GM21390 (cell line): ENCODE measurements at regions not wholly inside any gene's neighbourhood (a gene's known extent, or its start where the extent isn't known, plus 50 kb on each side); places are given as distances from the start of the nearest gene placed in this dataset.
"Not testable (repeated sequence)": the region's sequence is repeated elsewhere in the genome, so short reads cannot be mapped to it uniquely, and the experiment has no call there.

Source experiments
- ATAC-seq: cut with Tn5 transposase; IDR thresholded peaks from one replicate; pipeline ENCODE4 v1.9.1; 2021; ENCODE audit not compliant: unreplicated experiment

GRCh38 chr11:121872356-121872755, 243.7 kb downstream of the BLID start:
- no peak for ATAC-seq

- ATAC-seq = no peak
Observed at GRCh38 chr11:121870206-121871045, 245.6 kb downstream of the BLID start.

- ATAC-seq = no peak
Observed at GRCh38 chr11:121869478-121869877, 246.5 kb downstream of the BLID start.

DNA sequence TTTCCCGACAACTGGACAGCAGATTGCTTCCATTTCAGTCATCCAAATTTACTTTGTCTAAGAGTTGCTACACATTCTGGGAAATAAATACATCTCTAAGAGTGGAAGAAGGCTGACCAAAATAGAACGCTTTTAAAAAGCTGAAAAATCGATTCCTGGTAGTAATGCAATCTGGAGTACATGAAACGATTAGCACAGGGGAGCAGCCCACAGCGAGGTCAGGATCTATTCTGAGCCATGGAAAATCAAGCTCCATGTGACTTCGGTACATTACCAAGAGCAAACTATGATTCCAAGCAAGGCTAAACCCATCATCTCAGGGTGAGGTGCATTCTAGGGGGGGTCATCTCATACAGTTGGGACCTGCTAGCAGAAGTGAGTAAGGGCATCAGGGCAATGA, 249.3 kb downstream of the BLID start:
- ATAC-seq = no peak

DNA sequence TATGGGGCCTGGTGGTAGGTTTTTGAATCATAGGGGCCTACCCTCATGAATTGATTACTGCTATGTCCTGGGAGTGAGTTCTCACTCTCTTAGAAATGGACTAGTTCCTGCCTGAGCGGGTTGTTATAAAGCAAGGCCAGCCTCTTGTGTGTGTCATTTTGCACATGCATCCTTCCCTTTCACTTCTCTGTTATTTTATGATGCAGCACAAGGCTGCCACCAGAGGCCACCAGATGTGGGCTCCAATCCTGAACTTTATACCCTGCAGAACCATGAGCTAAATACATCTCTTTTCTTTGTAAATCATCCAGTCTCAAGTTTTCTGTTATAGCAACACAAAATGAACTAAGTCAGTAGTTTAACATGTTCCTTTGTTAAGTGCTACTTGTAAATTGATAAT, 251.4 kb downstream of the BLID start:
- no peak for ATAC-seq

DNA sequence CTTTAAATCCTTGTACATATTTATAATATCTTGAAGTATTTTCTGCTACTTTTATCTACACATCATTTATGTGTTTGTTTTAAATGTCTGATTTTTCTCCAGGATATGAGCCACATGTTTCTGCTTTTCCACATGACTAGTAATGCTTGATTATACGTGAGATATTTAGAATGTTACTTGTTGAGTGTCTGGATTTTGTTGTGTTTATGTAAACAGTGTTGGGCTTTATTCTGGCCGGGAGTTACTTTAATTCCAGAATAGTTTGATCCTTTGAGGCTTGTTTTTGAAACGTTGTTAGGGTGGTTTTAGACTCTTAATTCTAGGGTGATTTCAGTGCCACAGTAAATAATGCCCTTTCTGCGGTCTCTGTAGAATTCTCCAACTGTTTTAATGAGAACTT, 252.9 kb downstream of the BLID start:
- no peak for ATAC-seq

- ATAC-seq = not testable (repeated sequence)
Observed at GRCh38 chr11:121855138-121855537, 260.9 kb downstream of the BLID start.

DNA sequence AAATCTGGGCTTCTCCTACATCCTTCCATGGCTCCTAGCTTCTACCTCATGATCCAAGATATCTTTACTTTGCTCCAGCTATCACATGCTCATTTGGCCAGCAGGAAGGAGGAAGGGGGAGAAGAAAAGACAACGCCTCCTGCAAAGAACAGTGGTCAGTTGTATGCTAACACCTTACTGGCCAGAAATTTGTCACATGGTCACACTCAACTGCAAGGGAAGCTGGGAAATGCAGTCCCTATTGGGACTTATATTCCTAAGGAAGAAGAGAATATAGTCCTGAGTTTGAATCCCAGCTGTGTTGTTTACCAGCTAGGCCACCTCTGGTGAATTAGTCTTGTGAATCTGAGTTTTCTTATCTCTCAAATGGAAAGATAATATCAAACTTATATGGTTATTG, 272.0 kb downstream of the BLID start:
- ATAC-seq = no peak

GRCh38 chr11:121842192-121842585, 273.8 kb downstream of the BLID start:
- ATAC-seq = no peak

GRCh38 chr11:121841487-121842191, 274.4 kb downstream of the BLID start:
- ATAC-seq = no peak

DNA sequence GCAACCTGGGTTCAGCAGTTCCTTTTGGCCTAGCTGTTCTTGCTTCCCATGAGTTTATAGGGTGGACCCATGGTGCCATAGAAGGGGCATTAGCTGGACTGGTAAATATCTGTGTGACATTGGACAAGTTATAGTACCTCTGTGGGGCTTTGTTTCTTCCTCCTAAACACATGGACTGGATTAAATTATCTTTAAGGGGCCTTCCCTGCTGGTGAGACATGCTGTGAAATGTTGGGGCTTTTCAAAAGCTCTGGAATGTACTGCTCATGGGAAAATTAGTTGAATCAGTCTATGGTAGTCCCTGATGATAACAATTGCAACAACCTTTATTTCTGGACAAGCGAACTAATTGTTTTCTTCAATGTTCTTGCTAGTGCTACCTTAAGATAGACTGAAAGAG, 276.2 kb downstream of the BLID start:
- ATAC-seq = no peak

DNA sequence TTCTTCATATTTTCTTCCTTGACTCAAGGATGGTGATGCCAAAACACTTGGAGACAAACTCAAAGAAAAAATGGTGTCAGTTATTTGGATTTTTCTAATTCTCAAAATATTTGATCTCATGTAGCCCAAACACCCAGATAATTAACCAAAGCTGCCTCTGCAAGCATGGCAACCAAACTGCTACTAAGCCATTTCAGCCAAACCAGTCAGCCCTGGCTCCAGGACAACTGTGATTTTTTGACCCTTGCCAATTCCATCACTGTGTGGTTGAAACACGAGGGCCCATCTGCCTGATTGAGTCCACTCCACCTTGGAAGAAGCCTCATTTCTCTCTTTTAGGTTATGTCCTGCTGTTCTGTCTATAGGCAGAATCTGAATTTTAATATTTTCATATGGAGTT, 277.4 kb downstream of the BLID start:
- no peak for ATAC-seq

DNA sequence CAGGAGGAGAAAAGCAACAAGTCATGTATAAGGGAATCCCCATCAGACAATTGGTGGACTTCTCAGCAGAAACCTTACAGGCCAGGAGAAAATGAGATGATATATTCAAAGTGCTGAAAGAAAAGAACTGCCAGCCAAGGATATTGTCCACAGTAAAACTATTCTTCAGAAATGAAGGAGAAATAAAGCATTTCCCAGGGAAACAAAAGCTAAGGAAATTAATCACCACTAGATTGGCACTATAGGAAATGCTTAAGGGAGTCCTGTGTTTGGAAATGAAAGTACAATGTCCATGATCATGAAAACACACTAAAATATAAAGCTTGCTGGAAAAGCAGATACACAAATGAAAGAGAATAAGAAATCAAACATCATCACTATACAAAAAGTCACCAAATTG, 282.0 kb downstream of the BLID start:
- ATAC-seq = no peak

DNA sequence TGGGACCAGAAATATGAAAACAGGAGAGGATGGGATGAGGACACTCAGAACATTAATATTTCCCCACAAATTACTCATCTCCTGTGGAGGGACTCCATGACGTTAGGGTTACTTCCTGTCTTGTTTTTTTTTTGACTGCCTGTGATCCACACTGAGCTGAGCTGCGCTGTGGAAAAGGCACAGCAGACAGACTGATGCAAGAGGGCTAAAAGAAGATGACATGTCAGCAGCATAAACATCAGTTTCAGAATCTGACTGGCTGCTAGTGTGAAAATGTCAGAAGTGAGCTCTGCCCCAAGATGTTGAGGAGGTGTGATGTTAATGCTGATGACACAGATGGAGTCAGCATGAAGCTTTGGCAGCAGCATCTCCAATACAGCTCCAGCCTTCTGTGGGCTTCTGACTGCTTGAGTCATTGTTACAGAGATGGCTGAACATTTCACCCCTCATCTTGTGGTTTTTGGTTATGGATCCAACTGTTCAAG, 286.8 kb downstream of the BLID start:
- no peak for ATAC-seq

GRCh38 chr11:121814962-121815361, 301.1 kb downstream of the BLID start:
- ATAC-seq = no peak

DNA sequence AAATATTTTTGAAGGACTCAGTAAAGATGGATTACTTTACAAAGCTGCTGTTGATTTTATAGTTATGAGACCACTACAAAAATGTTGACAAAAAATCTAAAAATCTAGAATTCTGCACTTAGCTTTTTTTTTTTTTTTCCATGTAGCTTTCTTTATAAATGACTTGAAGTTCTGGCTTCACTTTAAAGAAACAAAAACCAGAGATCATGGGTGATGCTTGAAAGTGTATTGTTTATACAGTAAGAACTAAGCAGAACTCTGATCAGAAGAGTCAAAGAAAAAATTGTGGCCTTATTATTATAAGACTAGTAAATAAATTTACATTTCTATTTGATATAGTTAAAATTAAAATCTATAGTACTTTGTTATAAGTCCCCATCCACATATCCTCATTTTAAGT, 301.7 kb downstream of the BLID start:
- no peak for ATAC-seq

DNA sequence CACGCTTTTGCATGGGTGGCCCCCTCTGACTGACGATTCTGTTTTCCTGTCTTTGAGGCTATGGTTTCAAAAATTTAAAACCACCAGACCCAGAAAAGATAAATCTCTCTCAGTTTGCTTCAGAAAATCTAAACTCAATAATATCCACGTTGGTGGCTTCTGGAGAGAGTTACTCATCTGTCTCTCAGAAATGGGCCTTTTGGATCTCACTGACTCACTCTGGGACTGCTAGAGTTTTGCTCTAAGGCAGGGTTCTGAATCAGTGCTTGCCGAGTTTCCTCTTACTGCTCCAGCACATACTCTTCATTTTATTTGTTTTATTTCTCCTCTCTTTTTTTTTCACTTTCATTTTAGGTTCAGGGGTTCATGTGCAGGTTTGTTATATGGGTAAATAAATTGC, 305.7 kb downstream of the BLID start:
- no peak for ATAC-seq

DNA sequence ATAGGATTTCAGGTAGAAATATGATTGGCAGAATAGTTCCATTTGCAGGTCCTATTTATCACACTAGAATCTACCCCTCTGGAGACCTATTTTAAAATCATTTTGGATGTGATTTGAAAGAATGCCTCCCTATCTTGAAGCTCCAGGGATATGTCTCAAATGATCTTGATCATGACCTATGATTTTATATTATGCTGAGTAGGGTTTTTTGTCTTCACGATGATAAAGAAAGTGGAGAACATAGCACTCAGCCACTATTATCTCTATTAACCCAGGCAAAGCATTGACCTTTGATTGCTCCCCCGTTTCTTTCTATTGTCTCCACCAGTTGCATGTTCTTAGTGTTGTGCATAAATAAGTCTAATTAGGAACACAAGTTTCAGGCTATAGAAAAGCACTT, 307.9 kb downstream of the BLID start:
- ATAC-seq = no peak

- ATAC-seq = no peak
Observed at GRCh38 chr11:121807051-121807450, 309.0 kb downstream of the BLID start.

GRCh38 chr11:121802542-121802941, 313.5 kb downstream of the BLID start:
- ATAC-seq = no peak

DNA sequence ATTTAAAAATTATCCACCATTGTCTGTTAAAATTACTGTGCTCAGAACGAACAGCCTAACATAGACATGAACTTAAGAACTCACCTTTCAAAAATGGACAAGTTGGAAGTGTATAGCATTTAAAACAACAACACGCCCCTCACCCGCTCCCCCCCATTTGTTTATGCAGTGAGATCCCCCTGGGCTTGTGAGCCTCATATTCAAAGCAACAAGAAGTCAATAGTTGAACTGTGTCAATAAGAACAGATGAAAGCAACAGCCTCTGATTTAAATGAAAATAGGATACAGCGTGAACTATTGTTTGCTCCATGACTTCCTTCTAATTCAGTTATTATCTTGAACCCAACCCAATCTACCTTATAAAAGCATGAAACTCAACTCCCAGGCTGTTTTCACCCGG, 314.2 kb downstream of the BLID start:
- no peak for ATAC-seq

DNA sequence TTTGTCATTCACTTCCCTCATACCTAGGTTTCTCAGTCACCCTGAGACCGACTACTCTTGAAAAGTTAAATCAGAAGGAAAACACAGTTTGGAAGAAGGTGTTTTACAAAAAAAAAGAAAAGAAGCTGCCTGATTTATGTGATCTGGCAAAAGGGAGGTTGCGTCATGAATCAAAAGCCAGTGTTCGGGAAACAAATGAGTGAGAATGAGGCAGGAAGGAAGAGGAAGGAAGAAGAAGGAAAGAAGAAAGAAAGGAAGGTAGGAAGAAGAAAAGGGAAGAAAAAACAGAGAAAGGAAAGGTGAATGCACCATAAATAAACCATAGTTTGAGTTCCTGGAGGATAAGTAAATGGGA, 314.6 kb downstream of the BLID start:
- no peak for ATAC-seq
